ENCODE measurements at regions not wholly inside any gene's neighbourhood (a gene's known extent, or its start where the extent isn't known, plus 50 kb on each side); places are given as distances from the start of the nearest gene placed in this dataset.

- TF ChIP-seq POLR2A (IDR thresholded peaks at IDR 0.05; ENCODE audit: low read depth) (no peak), POLR2AphosphoS5 (IDR thresholded peaks at IDR 0.05) (no peak), CTCF (IDR thresholded peaks at IDR 0.05) (no peak), EP300 (IDR thresholded peaks at IDR 0.05) (no peak)
These were observed 99.1 kb upstream of the ABCA1 start for GRCh38 chr9:105027084-105027483.

Measured in esophagus muscularis mucosa (tissue), 4 donors.